ENCODE measurements at regions not wholly inside any gene's neighbourhood (a gene's known extent, or its start where the extent isn't known, plus 50 kb on each side); places are given as distances from the start of the nearest gene placed in this dataset.

DNA sequence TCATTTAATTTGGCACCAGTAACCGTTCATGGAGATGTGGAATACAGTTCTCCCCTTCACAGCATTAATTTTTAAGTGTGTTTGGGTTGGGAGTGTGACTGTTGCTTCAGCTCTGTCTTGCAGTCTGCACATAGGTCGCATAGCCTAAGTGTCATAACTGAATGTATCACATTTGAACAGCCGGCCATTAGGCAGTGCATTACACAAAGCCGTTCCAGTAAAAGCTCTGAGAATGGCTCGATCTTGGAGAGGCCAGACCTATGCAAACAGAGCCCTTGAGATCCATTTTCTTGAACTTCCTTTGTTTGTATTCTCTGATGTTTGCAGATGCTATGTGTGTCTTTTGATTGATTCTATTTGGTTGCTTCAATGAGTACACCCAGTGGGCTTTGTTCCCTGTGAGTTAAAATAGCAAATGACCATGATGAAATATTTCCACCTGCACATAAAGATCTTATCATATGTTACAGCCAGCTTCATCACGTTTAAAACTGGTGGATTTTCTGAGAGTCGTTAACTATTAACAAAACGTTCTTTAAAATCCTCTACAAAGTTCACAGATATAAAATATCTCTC is 1104.9 kb upstream of the SLC10A2 start:
- TF ChIP-seq CTCF (conservative IDR thresholded peaks at IDR 0.05; ENCODE audit: low read depth in 2 of 2) (no peak), POLR2AphosphoS5 (IDR thresholded peaks at IDR 0.05; ENCODE audit: low read depth) (no peak), EZH2 (IDR thresholded peaks at IDR 0.05; ENCODE audit: low read depth, unreplicated experiment) (no peak)

Measured in GM23338 (cell line).